HG02588 (cell line): ENCODE measurements at regions not wholly inside any gene's neighbourhood (a gene's known extent, or its start where the extent isn't known, plus 50 kb on each side); places are given as distances from the start of the nearest gene placed in this dataset.

Experiments used
- ATAC-seq: cut with Tn5 transposase; IDR thresholded peaks from one replicate; pipeline ENCODE4 v1.9.1; 2021; ENCODE audit warnings: mild to moderate bottlenecking, moderate library complexity; ENCODE audit not compliant: unreplicated experiment

GRCh38 chr1:201653883-201654282 is 115.0 kb downstream of the NAV1 start:
- no peak for ATAC-seq

GRCh38 chr1:201655243-201655642 is 116.3 kb downstream of the NAV1 start:
- ATAC-seq = no peak

GRCh38 chr1:201655910-201656309 is 117.0 kb downstream of the NAV1 start:
- ATAC-seq = no peak

GRCh38 chr1:201656311-201657032 is 117.5 kb downstream of the NAV1 start:
- ATAC-seq = no peak

GRCh38 chr1:201659572-201659971 is 120.6 kb downstream of the NAV1 start:
- ATAC-seq = no peak

- ATAC-seq = no peak
Observed at GRCh38 chr1:201660931-201661822, 122.2 kb downstream of the NAV1 start.

- no peak for ATAC-seq
Observed at GRCh38 chr1:201661823-201662359, 123.0 kb downstream of the NAV1 start.

- ATAC-seq = no peak
Observed at GRCh38 chr1:201662646-201663045, 123.7 kb downstream of the NAV1 start.

GRCh38 chr1:201663491-201664113 is 124.7 kb downstream of the NAV1 start:
- ATAC-seq = no peak

- ATAC-seq = no peak
Observed at GRCh38 chr1:201665036-201665435, 126.1 kb downstream of the NAV1 start.

- ATAC-seq = no peak
Observed at GRCh38 chr1:201666102-201666501, 127.2 kb downstream of the NAV1 start.

GRCh38 chr1:201666645-201667044 is 127.7 kb downstream of the NAV1 start:
- ATAC-seq = no peak

- ATAC-seq = no peak
Observed at GRCh38 chr1:201667479-201667878, 128.6 kb downstream of the NAV1 start.

GRCh38 chr1:201670517-201670916 is 131.6 kb downstream of the NAV1 start:
- ATAC-seq = no peak

- no peak for ATAC-seq
Observed at GRCh38 chr1:201672685-201673084, 133.8 kb downstream of the NAV1 start.

GRCh38 chr1:201673093-201673492 is 134.2 kb downstream of the NAV1 start:
- no peak for ATAC-seq

GRCh38 chr1:201673915-201674314 is 135.0 kb downstream of the NAV1 start:
- ATAC-seq = no peak

GRCh38 chr1:201675143-201675542 is 136.2 kb downstream of the NAV1 start:
- ATAC-seq = no peak

GRCh38 chr1:201676197-201676596 is 137.3 kb downstream of the NAV1 start:
- ATAC-seq = no peak

- ATAC-seq = no peak
Observed at GRCh38 chr1:201676641-201677040, 137.7 kb downstream of the NAV1 start.
